ENCODE measurements at regions not wholly inside any gene's neighbourhood (a gene's known extent, or its start where the extent isn't known, plus 50 kb on each side); places are given as distances from the start of the nearest gene placed in this dataset.

DNA sequence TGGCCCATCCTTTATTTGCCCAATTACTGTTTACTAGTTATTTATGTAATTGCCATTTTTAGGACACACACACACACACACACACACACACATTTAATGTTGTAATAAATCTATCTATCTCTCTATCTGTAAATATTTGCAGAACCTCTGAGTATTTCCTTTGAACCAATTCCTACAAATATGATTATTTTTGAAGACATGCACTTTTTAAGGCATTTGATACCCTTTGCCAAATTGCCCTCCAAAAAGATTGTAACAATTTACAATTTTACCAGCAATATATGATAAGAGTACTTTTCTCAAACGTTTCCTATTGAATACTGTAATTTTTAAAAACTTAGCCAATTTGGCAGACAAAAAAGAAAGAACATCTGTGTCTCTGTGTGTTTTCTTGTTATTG is 143.8 kb upstream of the FOXF1 start:
- no peak for DNase-seq (ENCODE audit: low spot score)

- no peak for DNase-seq (ENCODE audit: low spot score)
Observed at GRCh38 chr16:86367291-86368072, 142.8 kb upstream of the FOXF1 start.

- no peak for DNase-seq (ENCODE audit: low spot score)
Observed at GRCh38 chr16:86368261-86368660, 142.1 kb upstream of the FOXF1 start.

- DNase-seq (ENCODE audit: low spot score): no peak
Observed at GRCh38 chr16:86370062-86370461, 140.3 kb upstream of the FOXF1 start.

DNA sequence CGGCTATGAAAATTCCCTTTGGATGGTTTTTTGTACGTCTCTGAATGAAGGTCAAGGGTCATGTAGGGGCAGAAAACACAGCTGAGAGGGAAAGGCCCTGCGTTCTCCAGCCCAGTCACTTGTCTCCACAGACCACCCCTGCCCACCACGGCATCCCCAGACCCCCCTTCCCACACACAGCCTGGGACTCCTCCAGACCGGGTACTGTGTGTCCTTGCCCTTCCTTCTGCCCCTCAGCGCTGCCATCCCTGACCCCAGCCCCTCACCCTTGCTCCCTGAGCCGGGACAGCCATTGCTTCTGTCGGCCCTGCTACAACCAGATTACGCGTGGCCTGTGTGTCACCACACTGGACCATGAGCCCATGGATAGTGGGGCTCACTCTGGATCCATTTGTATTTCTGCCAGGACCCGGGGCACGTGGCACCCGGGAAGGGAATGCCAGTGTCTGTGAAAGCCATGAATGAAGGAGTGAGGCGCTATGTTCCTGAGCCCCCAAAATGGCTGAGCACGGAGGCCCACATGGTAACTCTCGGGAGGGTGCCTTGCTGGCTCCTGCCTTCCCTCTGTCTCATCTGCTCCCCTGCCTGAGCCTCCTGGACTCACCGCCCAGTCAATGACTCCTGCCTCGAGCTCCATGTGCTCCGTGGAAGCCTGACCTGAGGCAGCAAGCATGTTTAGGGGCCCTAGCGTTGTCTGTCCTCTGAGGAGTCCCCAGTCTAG is 139.1 kb upstream of the FOXF1 start:
- no peak for DNase-seq (ENCODE audit: low spot score)

DNA sequence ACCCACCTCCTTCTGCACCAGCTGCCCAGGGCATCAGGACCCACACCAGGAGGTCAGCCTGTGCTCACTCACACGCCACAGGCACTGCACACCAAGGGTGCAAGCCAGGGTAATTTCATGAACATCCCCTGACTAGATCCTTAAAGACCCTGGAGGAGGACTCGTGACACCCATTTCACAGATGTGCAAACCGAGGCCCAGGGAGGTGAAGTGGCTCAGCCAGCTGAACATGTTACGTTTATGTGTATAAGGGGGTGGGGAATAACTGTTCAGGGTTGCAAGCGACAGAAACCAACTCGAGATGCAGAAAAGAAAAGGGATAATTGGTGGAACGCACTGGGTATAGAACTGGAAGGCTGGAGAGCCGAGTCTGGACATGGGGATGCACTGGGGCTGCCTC is 138.1 kb upstream of the FOXF1 start:
- no peak for DNase-seq (ENCODE audit: low spot score)

GRCh38 chr16:86373276-86373901 is 136.9 kb upstream of the FOXF1 start:
- DNase-seq (ENCODE audit: low spot score): no peak

- no peak for DNase-seq (ENCODE audit: low spot score)
Observed at GRCh38 chr16:86374603-86375130, 135.7 kb upstream of the FOXF1 start.

DNA sequence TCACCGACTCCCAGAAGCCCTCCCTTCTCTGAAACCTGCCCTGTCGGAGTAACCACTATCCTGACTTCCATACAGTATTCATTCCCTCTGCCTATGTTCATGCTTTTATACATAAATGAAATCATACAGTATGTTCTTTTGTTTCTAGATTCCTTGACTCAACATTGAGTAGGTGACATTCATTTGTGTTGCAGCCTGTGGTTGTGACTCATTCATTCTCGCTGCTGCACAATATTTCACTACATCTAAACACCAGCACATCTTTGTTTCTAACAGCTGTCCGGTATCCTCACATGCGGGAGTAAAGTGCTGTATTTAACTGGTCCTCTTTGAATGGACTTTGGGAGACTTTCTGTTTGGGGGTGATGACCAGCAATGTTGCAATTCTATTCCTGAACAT is 135.0 kb upstream of the FOXF1 start:
- no peak for DNase-seq (ENCODE audit: low spot score)

GRCh38 chr16:86375851-86376250 is 134.5 kb upstream of the FOXF1 start:
- no peak for DNase-seq (ENCODE audit: low spot score)

- no peak for DNase-seq (ENCODE audit: low spot score)
Observed at GRCh38 chr16:86376837-86377236, 133.5 kb upstream of the FOXF1 start.

GRCh38 chr16:86377251-86378022 is 132.9 kb upstream of the FOXF1 start:
- no peak for DNase-seq (ENCODE audit: low spot score)

- no peak for DNase-seq (ENCODE audit: low spot score)
Observed at GRCh38 chr16:86378128-86378527, 132.2 kb upstream of the FOXF1 start.

GRCh38 chr16:86378831-86379504 is 131.4 kb upstream of the FOXF1 start:
- no peak for DNase-seq (ENCODE audit: low spot score)

- no peak for DNase-seq (ENCODE audit: low spot score)
Observed at GRCh38 chr16:86379505-86379846, 130.9 kb upstream of the FOXF1 start.

- DNase-seq (ENCODE audit: low spot score): no peak
Observed at GRCh38 chr16:86380030-86380429, 130.3 kb upstream of the FOXF1 start.

GRCh38 chr16:86381491-86381890 is 128.8 kb upstream of the FOXF1 start:
- no peak for DNase-seq (ENCODE audit: low spot score)

GRCh38 chr16:86382067-86382773 is 128.1 kb upstream of the FOXF1 start:
- no peak for DNase-seq (ENCODE audit: low spot score)

DNA sequence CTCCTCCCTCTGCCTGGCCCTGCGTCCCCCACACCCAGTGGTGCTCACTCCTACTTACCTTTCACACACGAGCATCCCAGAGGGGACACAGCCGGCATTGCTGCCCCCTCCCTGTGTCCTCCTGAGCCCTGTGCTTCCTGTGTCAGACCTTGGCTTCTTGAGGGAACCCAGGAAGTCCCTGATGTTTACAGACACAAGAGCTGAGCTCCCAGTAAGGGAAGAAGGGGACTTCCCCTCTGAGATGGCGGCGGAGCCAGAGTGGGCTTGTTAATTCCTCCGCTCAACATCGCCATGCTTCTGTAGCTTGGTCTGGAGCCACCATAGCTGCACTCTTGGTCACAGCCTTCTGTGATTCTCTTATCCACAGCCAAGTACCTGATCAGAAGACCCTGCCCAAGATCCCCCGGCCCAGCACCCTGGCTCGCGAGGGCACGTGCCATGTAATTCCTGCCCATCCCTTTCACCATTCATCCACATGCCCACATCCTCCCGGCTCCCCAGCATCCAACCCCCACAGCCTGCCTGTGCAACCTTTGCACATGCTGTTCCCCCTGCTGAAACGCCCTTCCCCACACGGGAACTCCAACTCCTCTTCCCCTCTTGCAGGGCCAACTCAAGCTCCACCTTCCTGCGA is 127.4 kb upstream of the FOXF1 start:
- no peak for DNase-seq (ENCODE audit: low spot score)

GRCh38 chr16:86383488-86384262 is 126.7 kb upstream of the FOXF1 start:
- no peak for DNase-seq (ENCODE audit: low spot score)
